Tibial nerve (tissue), 3 donors: ENCODE measurements at regions not wholly inside any gene's neighbourhood (a gene's known extent, or its start where the extent isn't known, plus 50 kb on each side); places are given as distances from the start of the nearest gene placed in this dataset.

Source experiments
- CTCF ChIP-seq, 5 experiments: fragments of 200-600 bp in 3 of 5; fragments of 450-650 bp in 2 of 5; sonication (generic) in 3 of 5; IDR thresholded peaks; one replicate each; pipeline ENCODE4 v1.5.1; 2016 to 2019; ENCODE audit warnings: antibody characterized with exemption in 5 of 5, mild to moderate bottlenecking in 3 of 5, moderate library complexity in 2 of 5
- POLR2A ChIP-seq, 2 donors: fragments of 450-650 bp; IDR thresholded peaks; one replicate each; pipeline ENCODE4 v1.6.1; 2017; ENCODE audit warnings: antibody characterized with exemption in 2 of 2, mild to moderate bottlenecking in 2 of 2, moderate library complexity in 2 of 2

GRCh38 chr4:173767650-173768049, 237.6 kb upstream of the HAND2 start:
- TF ChIP-seq CTCF (IDR thresholded peaks at IDR 0.05): no peak
- no peak for TF ChIP-seq POLR2A (IDR thresholded peaks at IDR 0.05)
